Vagina (tissue), 2 donors: ENCODE measurements at regions not wholly inside any gene's neighbourhood (a gene's known extent, or its start where the extent isn't known, plus 50 kb on each side); places are given as distances from the start of the nearest gene placed in this dataset.

Source experiments
- CTCF ChIP-seq, 3 experiments: fragments of 450-650 bp in 2 of 3; fragments of 200-600 bp in 1 of 3; sonication (generic) in 1 of 3; IDR thresholded peaks; one replicate each; pipeline ENCODE4 v1.5.1; 2017 to 2019; ENCODE audit warnings: antibody characterized with exemption in 3 of 3, mild to moderate bottlenecking in 2 of 3, moderate library complexity in 2 of 3
- POLR2A ChIP-seq, 2 donors: fragments of 450-650 bp; IDR thresholded peaks; one replicate each; pipeline ENCODE4 v1.6.1; 2017; ENCODE audit warnings: antibody characterized with exemption in 2 of 2, mild to moderate bottlenecking in 2 of 2, moderate library complexity in 2 of 2

GRCh38 chr16:59236804-59237458, 502.8 kb upstream of the GOT2 start:
- TF ChIP-seq CTCF (IDR thresholded peaks at IDR 0.05) = no peak
- no peak for TF ChIP-seq POLR2A (IDR thresholded peaks at IDR 0.05)
